Ascending aorta (tissue), 2 donors: ENCODE measurements at regions not wholly inside any gene's neighbourhood (a gene's known extent, or its start where the extent isn't known, plus 50 kb on each side); places are given as distances from the start of the nearest gene placed in this dataset.

Experiments used
- DNase-seq, 2 donors: peaks; one replicate each; pipeline ENCODE4 v3.0.0-alpha.2; 2019; ENCODE audit warnings: low spot score in 2 of 2
- H3K27ac ChIP-seq, 2 donors: fragments of 200-600 bp; sonication (generic); one replicate each; pipeline ENCODE4 v1.5.1; 2016 to 2017; ENCODE audit warnings: mild to moderate bottlenecking in 1 of 2
- H3K27me3 ChIP-seq: fragments of 200-600 bp; sonication (generic); one replicate; pipeline ENCODE4 v1.5.1; 2017
- H3K36me3 ChIP-seq, 2 donors: fragments of 200-600 bp; sonication (generic); one replicate each; pipeline ENCODE4 v1.5.1; 2016
- H3K4me1 ChIP-seq, 2 donors: fragments of 200-600 bp; sonication (generic); one replicate each; pipeline ENCODE4 v1.5.1; 2016 to 2017; ENCODE audit warnings: mild to moderate bottlenecking in 1 of 2
- H3K4me3 ChIP-seq, 2 donors: fragments of 200-600 bp; sonication (generic); one replicate each; pipeline ENCODE4 v1.5.1; 2016 to 2017; ENCODE audit warnings: mild to moderate bottlenecking in 1 of 2
- H3K9me3 ChIP-seq, 2 donors: fragments of 200-600 bp; sonication (generic); one replicate each; pipeline ENCODE4 v1.5.1; 2016
- intact Hi-C: fragments of 100-400 bp; cut with DNase I; formaldehyde crosslinking; loops from one replicate; pipeline ENCODE4 v1.15.1; 2023
- TF ChIP-seq, protein P1 (sequence below), 3 experiments: fragments of 200-600 bp in 2 of 3; fragments of 450-650 bp in 1 of 3; sonication (generic) in 2 of 3; IDR thresholded peaks; one replicate each; pipeline ENCODE4 v1.5.1; 2016 to 2019; ENCODE audit warnings: antibody characterized with exemption in 3 of 3, mild to moderate bottlenecking in 1 of 3, moderate library complexity in 1 of 3

- no peak overlapping the region for H3K4me3 ChIP-seq
- H3K36me3 ChIP-seq: no peaks in the 10 kb centered on the region
- no peak overlapping the region for H3K27ac ChIP-seq
- no peaks in the 10 kb centered on the region for H3K27me3 ChIP-seq
- no peaks in the 10 kb centered on the region for H3K4me1 ChIP-seq
- TF ChIP-seq, protein P1, sequence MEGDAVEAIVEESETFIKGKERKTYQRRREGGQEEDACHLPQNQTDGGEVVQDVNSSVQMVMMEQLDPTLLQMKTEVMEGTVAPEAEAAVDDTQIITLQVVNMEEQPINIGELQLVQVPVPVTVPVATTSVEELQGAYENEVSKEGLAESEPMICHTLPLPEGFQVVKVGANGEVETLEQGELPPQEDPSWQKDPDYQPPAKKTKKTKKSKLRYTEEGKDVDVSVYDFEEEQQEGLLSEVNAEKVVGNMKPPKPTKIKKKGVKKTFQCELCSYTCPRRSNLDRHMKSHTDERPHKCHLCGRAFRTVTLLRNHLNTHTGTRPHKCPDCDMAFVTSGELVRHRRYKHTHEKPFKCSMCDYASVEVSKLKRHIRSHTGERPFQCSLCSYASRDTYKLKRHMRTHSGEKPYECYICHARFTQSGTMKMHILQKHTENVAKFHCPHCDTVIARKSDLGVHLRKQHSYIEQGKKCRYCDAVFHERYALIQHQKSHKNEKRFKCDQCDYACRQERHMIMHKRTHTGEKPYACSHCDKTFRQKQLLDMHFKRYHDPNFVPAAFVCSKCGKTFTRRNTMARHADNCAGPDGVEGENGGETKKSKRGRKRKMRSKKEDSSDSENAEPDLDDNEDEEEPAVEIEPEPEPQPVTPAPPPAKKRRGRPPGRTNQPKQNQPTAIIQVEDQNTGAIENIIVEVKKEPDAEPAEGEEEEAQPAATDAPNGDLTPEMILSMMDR (IDR thresholded peaks at IDR 0.05): no peak
- no peaks in the 10 kb centered on the region for H3K9me3 ChIP-seq
- DNase-seq: no peak
- intact Hi-C loops: no loop called here
Measured at GRCh38 chr2:36074008-36074407, 281.6 kb upstream of the CRIM1 start.

DNA sequence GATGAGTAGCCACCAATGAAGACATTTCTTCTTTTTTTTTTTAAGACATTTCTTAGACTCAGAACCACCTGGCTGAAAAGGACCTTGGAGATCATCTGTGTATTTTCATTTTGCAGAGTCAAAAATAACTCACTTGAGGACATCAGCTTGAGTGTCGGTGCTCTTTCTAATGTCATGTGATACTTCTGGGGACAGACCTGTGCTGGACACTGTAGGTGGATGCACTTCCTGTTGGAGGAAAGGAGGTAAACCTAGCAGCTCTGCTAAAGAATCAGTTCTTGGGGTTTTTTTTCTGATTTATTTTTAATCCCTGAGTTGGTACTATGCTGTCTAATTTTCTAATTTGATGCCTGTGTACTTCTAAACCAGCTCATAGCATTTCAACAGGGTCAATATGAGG is 283.9 kb upstream of the CRIM1 start:
- H3K4me1 ChIP-seq: no peaks in the 10 kb centered on the region
- H3K9me3 ChIP-seq: no peaks in the 10 kb centered on the region
- H3K36me3 ChIP-seq: no peaks in the 10 kb centered on the region
- DNase-seq: no peak
- TF ChIP-seq, protein P1 (IDR thresholded peaks at IDR 0.05): no peak
- intact Hi-C loops: no loop called here
- no peak overlapping the region for H3K4me3 ChIP-seq
- H3K27me3 ChIP-seq: no peaks in the 10 kb centered on the region
- H3K27ac ChIP-seq: no peak overlapping the region

GRCh38 chr2:36069074-36069473 is 286.5 kb upstream of the CRIM1 start:
- no peaks in the 10 kb centered on the region for H3K9me3 ChIP-seq
- no peaks in the 10 kb centered on the region for H3K36me3 ChIP-seq
- no peak overlapping the region for H3K27ac ChIP-seq
- no peaks in the 10 kb centered on the region for H3K4me1 ChIP-seq
- intact Hi-C loops: no loop called here
- no peaks in the 10 kb centered on the region for H3K27me3 ChIP-seq
- no peak overlapping the region for H3K4me3 ChIP-seq
- DNase-seq: no peak
- TF ChIP-seq, protein P1 (IDR thresholded peaks at IDR 0.05): no peak

DNA sequence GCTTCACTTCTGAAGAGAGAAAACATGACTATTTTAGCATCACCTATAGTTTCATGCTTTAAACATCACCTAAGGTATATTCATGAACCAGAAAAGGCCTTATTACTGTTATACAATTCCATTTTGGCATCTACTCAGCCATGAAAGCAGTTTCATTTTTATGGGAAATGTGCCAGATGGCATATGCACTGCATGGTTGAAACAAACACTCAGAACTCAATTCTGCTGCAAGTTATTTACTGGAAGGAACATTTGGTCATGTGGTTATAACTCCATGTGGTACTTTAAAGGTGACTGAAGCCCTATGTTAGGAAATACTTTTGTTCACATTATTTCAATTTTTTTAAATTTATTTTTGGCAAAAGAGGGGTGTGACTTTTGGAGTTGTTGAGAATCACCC is 287.5 kb upstream of the CRIM1 start:
- Histone ChIP-seq H3K4me3 (no peak overlapping the region), H3K27me3 (no peaks in the 10 kb centered on the region), H3K36me3 (no peaks in the 10 kb centered on the region), H3K9me3 (no peaks in the 10 kb centered on the region), H3K27ac (no peak overlapping the region), H3K4me1 (no peaks in the 10 kb centered on the region)
- TF ChIP-seq, protein P1 (IDR thresholded peaks at IDR 0.05): no peak
- intact Hi-C loops: no loop called here
- DNase-seq: no peak

GRCh38 chr2:36060133-36060532 is 295.4 kb upstream of the CRIM1 start:
- H3K9me3 ChIP-seq: no peaks in the 10 kb centered on the region
- no peak for DNase-seq
- no peak overlapping the region for H3K4me3 ChIP-seq
- TF ChIP-seq, protein P1 (IDR thresholded peaks at IDR 0.05): no peak
- no peaks in the 10 kb centered on the region for H3K36me3 ChIP-seq
- intact Hi-C loops: no loop called here
- no peak overlapping the region for H3K27ac ChIP-seq
- H3K4me1 ChIP-seq: no peaks in the 10 kb centered on the region
- no peaks in the 10 kb centered on the region for H3K27me3 ChIP-seq

DNA sequence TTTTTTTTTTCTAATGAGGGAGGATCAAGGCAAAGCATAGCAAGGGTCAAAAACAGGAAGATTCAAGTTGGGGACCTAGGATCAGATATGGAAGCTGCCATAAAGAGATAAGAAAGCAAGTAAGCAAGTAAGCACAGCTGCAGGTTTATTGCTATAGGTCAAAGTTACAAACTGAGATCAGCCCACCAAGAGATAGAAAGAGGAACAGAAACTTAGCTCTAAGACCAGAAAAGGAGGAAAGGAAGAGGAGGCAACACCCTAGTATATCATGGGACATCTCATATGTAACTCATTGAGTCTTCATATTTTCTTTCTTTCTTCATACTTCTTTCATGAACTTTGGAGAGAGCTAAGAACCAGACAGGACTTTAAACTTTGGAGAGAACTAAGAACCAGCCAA is 295.9 kb upstream of the CRIM1 start:
- intact Hi-C loops: no loop called here

More for the DNA sequence above, 295.9 kb upstream of the CRIM1 start:
- no peak overlapping the region for H3K4me3 ChIP-seq
- no peak overlapping the region for H3K27ac ChIP-seq
- H3K9me3 ChIP-seq: no peaks in the 10 kb centered on the region
- TF ChIP-seq, protein P1 (IDR thresholded peaks at IDR 0.05): no peak
- H3K4me1 ChIP-seq: no peaks in the 10 kb centered on the region
- no peaks in the 10 kb centered on the region for H3K36me3 ChIP-seq
- H3K27me3 ChIP-seq: no peaks in the 10 kb centered on the region
- no peak for DNase-seq
